Eye (tissue), 1 donor: ENCODE measurements at regions not wholly inside any gene's neighbourhood (a gene's known extent, or its start where the extent isn't known, plus 50 kb on each side); places are given as distances from the start of the nearest gene placed in this dataset.

ENCODE experiments used
- DNase-seq: peaks from one replicate; pipeline ENCODE4 v3.0.0-alpha.2; 2015

DNA sequence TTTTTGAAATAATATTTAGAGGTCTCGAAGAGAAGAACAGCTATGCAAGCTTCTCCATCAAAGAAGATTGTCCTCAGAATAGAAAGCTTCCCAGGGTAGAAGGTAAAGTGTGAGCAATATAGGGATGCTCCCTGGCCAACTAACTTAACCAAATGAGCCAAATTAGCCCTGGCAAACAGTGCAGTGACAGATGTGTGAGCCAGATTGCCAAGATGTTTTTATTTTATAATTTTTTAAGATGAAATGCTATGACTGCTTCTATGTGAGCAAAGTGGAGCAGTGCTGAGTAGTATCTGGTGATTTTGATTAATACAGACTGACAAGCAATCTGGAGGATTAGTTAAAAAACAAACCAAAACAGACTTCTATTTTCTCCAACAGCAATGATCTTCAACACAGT, 202.1 kb downstream of the NOVA1 start:
- no peak for DNase-seq

- peak; percentile 47 for DNase-seq
Observed at GRCh38 chr14:26394150-26394810, 203.6 kb downstream of the NOVA1 start.

DNA sequence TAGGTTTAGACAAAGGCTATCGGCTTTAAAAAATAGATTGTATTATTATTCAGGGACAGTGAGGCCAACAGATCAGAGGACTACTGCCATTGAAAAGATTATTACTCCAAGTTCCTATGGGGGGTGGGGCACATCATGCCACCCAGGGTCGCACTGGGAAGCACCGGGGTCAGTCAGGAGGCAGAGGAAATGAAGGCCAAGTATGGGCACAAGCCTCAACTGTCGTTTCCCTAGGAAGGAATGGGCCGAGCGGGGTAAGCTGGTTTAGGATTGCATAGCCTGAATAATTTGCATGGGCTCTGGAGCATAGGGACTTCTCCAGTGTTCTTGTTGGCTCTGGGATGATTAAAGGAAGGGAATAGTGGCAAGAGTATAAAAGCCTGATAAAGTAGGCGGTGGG, 205.3 kb downstream of the NOVA1 start:
- DNase-seq, result no peak

- DNase-seq, result no peak
Observed at GRCh38 chr14:26389646-26390508, 208.0 kb downstream of the NOVA1 start.

- DNase-seq, result no peak
Observed at GRCh38 chr14:26385310-26385709, 212.5 kb downstream of the NOVA1 start.

GRCh38 chr14:26382901-26383685, 214.7 kb downstream of the NOVA1 start:
- no peak for DNase-seq

GRCh38 chr14:26381405-26381804, 216.4 kb downstream of the NOVA1 start:
- no peak for DNase-seq

DNA sequence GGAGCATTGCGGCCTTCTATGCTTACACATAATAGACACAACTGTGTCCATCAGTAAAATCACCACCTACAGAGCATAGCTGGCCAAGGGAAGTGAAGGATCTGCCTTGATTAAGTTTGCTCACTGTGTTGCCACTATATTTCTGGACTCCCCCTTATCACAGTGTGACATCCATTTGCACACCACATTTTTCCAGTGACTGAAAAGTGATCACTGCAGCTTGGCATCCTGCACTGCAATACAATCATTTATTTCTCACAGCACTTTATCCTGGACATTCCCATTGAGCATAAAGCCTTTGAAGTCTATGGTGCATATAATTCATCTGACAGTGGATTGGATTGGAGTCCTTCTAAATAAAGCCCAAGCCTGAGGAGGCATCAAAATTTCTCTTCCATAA, 217.2 kb downstream of the NOVA1 start:
- DNase-seq, result no peak

DNA sequence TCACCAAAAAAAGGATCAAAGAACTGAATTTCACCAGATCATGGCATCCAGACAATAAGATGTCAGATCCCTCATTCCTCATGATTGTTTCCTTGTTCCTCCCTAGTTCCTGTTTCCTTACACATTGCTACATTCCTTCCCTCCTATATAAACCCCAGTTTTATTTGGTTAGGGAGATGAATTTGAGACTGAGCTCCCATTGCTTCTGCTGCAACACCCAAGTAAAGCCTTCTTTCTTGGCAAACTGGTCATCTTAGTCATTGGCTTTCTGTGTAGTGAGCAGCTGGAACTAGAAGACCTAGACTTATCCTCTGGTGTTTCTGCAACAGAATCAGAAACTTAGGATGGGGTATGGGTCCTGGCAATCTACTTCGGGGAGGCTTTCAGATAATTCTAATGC, 217.9 kb downstream of the NOVA1 start:
- DNase-seq, result no peak

DNA sequence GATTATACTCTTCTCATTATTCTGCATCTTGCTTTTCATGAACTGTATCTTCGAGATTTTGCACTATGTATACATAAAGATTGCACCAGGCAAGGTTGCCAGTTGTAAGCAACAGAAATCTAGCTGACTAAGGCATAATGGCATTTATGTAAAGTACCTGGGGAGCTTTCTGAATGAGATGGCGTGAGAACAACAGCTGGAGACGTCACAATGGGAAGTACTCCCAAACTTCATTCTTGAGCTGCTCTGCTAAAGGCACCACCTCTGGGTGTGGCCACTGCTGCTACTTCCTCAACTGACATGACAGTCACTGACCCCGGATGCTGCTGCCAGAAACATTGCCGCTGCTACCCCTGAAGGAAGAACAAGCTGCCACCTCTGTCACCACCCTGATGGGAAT, 220.7 kb downstream of the NOVA1 start:
- DNase-seq, result no peak

- DNase-seq, result peak; percentile 67
Observed at GRCh38 chr14:26370115-26370514, 227.7 kb downstream of the NOVA1 start.

GRCh38 chr14:26363689-26364088, 234.1 kb downstream of the NOVA1 start:
- no peak for DNase-seq

DNA sequence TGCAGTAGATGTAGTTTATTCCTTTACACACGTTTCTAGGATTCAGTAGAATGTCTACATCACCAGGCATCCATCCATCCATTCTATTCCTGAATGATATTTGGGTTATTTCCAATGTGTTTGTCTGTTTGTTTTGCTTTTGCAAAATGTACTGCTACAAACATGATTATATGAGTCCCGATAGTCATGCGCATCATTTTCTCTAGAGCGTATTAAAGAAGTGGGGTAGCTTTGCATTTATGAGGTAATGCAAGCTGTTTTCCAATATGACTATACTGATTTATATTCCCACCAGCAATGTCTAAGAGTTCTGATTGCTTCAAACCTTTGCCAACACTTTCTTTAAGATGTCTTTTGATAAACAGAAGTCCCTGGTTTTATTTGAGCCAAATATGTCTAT, 253.2 kb downstream of the NOVA1 start:
- DNase-seq, result no peak

DNA sequence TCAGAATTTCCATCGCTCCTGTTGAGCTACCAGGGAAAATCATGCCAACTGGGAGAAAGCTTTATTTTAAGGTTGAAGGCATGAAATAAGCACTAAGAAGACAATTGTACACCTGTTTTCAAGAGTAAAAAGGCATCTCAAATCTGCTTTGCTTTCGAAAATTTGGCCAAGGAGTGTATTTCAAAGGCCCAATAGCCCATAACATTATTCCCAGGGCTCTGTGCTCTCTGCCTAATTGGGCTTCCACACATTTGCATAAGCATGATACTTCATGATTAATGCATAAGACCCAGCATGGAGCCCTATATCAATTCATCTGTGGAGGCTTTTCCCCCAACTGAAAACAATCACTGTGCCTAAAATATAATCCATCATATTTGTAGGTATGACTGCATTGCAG, 258.5 kb downstream of the NOVA1 start:
- DNase-seq, result no peak

DNA sequence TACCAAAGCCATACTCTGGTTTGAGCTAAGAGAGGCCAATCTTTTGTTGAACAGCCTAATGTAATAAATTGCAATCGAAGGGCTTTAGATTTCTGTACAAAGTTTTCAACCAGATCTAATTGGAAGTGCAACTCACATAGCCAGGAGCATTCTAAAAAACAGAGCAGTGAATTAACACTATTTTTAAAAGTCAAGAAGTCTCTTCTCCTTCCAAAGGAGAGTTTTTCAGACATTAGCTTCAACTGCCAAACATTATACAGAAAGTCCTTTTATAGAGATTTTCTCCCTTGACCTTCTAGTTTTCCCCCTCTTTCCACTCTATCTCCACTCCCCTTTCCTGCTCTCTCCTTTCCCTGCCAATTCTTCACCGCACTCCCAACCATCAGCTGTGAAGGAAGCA, 259.6 kb downstream of the NOVA1 start:
- DNase-seq, result no peak

DNA sequence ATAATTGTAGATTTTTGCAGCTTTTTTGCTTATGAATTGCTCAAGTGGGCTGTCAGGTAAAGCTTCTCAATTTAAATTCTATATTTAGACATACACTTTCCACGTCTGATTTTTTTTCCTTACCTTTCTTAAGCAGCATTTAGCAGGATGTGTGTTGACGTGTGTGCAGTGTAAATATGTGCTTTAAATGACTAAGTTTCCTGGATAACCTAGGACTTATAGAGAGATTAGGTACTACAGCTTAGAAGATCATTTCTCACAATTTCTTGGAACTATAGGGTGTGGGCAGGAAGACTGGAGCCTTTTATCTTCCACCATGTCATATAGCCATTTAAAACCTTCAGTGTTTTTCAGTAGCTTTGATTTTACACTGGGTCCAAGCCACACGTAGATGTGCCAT, 263.5 kb downstream of the NOVA1 start:
- DNase-seq, result no peak

GRCh38 chr14:26332966-26333365, 264.9 kb downstream of the NOVA1 start:
- no peak for DNase-seq

DNA sequence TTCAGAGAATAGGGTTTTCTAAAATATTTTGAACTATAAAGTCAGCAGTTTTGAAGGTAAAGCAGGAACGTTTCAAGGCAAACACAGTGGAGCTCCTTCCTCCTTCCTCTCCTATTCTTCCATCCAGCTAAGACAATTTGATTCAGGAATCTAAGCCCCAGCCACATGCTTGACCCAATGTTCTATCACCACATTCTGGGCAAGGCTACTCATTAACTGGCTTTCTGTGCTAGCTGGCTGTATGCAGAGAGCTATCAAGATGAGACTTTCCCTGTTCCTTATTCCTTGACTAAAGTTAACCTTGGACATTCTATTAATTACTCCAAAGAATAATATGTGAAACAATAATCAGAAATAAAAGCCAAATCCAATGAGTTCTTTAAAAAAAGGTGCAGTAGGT, 266.9 kb downstream of the NOVA1 start:
- no peak for DNase-seq

- no peak for DNase-seq
Observed at GRCh38 chr14:26328791-26329190, 269.0 kb downstream of the NOVA1 start.

- peak; percentile 61 for DNase-seq
Observed at GRCh38 chr14:26323869-26324268, 274.0 kb downstream of the NOVA1 start.

DNA sequence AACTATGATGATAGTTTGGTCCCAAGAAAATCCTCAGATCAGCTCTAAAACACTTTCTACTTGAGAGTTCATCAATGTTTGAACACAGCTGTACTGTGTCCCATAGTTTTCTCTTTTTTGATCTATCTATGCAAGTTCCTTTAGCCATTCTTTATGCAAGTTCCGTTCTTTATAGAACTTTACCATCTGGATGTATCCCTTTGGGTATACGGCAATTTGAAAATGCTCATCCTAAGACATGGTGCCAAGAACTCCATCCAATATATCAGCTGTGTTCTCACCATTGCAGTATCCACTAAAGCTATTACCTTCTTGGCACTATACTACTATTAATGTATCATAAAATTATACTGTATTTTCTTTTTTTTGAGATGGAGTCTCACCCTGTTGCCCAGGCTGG, 276.9 kb downstream of the NOVA1 start:
- DNase-seq, result no peak

DNA sequence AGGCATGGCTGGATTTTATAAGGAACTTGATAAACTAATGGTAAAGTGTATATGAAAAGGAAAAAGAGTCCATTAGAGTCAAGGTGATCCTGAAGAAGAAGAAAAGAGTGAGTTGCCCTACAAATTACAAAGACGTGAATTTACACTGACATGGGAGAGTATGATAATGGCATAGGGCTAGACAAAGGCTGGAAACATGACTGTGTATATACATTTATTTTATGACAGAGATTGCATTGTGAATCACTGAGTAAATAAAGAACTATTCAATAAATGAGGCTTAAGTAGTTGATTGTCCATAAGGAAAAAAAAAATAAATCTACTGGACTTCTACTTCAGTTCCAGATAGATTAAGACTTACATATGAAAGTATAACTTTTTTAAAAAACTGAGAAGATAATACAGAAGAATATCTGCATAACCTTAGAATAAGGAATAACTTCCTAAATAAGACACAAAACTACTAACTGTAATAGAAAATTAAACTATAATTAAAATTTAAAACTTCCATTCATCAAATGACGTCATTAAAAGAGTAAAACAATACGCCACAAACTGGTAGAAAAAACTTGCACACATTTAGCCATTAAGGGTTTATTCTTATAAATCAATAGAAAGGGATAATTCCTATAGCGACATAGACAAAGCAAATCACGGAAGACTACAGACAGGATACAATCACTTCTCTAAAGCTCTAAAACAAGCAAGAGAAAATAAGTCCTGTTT, 278.5 kb downstream of the NOVA1 start:
- no peak for DNase-seq

GRCh38 chr14:26304056-26304455, 293.8 kb downstream of the NOVA1 start:
- no peak for DNase-seq
